ENCODE measurements at regions not wholly inside any gene's neighbourhood (a gene's known extent, or its start where the extent isn't known, plus 50 kb on each side); places are given as distances from the start of the nearest gene placed in this dataset.

- ATAC-seq, result no peak
- TF ChIP-seq POLR2AphosphoS5 (IDR thresholded peaks at IDR 0.05) (no peak), POLR2A (IDR thresholded peaks at IDR 0.05) (no peak), CTCF (IDR thresholded peaks at IDR 0.05) (no peak), EP300 (IDR thresholded peaks at IDR 0.05) (no peak)
- no peaks in the 10 kb centered on the region for H3K4me1 ChIP-seq
- H3K27ac ChIP-seq, result no peak overlapping the region
- H3K36me3 ChIP-seq, result no peaks in the 10 kb centered on the region
- H3K27me3 ChIP-seq, result no peaks in the 10 kb centered on the region
- no peaks in the 10 kb centered on the region for H3K9me3 ChIP-seq
- H3K4me3 ChIP-seq, result no peak overlapping the region
- WGBS, 2 donors (ENCODE audit: low coverage in 1 of 2), result 82 to 89% methylated on average over 3 of the region's 3 CpGs
Measured at GRCh38 chr13:103391936-103392335, 325.7 kb upstream of the SLC10A2 start.

- H3K4me3 ChIP-seq, result no peak overlapping the region
- H3K9me3 ChIP-seq, result no peaks in the 10 kb centered on the region
- no peaks in the 10 kb centered on the region for H3K36me3 ChIP-seq
- no peak for TF ChIP-seq CTCF (IDR thresholded peaks at IDR 0.05)
- TF ChIP-seq POLR2AphosphoS5 (IDR thresholded peaks at IDR 0.05), result no peak
- no peak for TF ChIP-seq POLR2A (IDR thresholded peaks at IDR 0.05)
- TF ChIP-seq EP300 (IDR thresholded peaks at IDR 0.05), result no peak
- WGBS, 2 donors (ENCODE audit: low coverage in 1 of 2), result 57 to 65% methylated on average over 1 of the region's 1 CpG
- no peaks in the 10 kb centered on the region for H3K27me3 ChIP-seq
- ATAC-seq, result no peak
- no peaks in the 10 kb centered on the region for H3K4me1 ChIP-seq
- H3K27ac ChIP-seq, result no peak overlapping the region
Measured at GRCh38 chr13:103388839-103389238, 322.6 kb upstream of the SLC10A2 start.

GRCh38 chr13:103386341-103386740 lies 320.1 kb upstream of the SLC10A2 start:
- no peaks in the 10 kb centered on the region for H3K36me3 ChIP-seq
- H3K4me1 ChIP-seq, result no peaks in the 10 kb centered on the region
- ATAC-seq, result no peak
- TF ChIP-seq POLR2A (IDR thresholded peaks at IDR 0.05) (no peak), POLR2AphosphoS5 (IDR thresholded peaks at IDR 0.05) (no peak), EP300 (IDR thresholded peaks at IDR 0.05) (no peak), CTCF (IDR thresholded peaks at IDR 0.05) (no peak)
- H3K27me3 ChIP-seq, result no peaks in the 10 kb centered on the region
- WGBS, 2 donors (ENCODE audit: low coverage in 1 of 2), result 44 to 63% methylated on average over 3 of the region's 3 CpGs
- no peak overlapping the region for H3K4me3 ChIP-seq
- no peak overlapping the region for H3K27ac ChIP-seq
- H3K9me3 ChIP-seq, result no peaks in the 10 kb centered on the region

GRCh38 chr13:103373916-103374315 lies 307.7 kb upstream of the SLC10A2 start:
- 45 to 48% methylated on average over 4 of the region's 4 CpGs for WGBS, 2 donors (ENCODE audit: low coverage in 1 of 2)
- TF ChIP-seq POLR2A (IDR thresholded peaks at IDR 0.05) (no peak), POLR2AphosphoS5 (IDR thresholded peaks at IDR 0.05) (no peak), EP300 (IDR thresholded peaks at IDR 0.05) (no peak), CTCF (IDR thresholded peaks at IDR 0.05) (no peak)
- Histone ChIP-seq H3K27me3 (no peaks in the 10 kb centered on the region), H3K4me1 (no peaks in the 10 kb centered on the region), H3K36me3 (no peaks in the 10 kb centered on the region), H3K9me3 (no peaks in the 10 kb centered on the region), H3K4me3 (no peak overlapping the region), H3K27ac (no peak overlapping the region)
- no peak for ATAC-seq

GRCh38 chr13:103371271-103371670 lies 305.1 kb upstream of the SLC10A2 start:
- Histone ChIP-seq H3K4me1 (no peaks in the 10 kb centered on the region), H3K27ac (no peak overlapping the region), H3K27me3 (no peaks in the 10 kb centered on the region), H3K36me3 (no peaks in the 10 kb centered on the region), H3K4me3 (no peak overlapping the region), H3K9me3 (no peaks in the 10 kb centered on the region)
- 69 to 82% methylated on average over 2 of the region's 2 CpGs for WGBS, 2 donors (ENCODE audit: low coverage in 1 of 2)
- TF ChIP-seq POLR2A (IDR thresholded peaks at IDR 0.05), result no peak
- no peak for TF ChIP-seq POLR2AphosphoS5 (IDR thresholded peaks at IDR 0.05)
- TF ChIP-seq CTCF (IDR thresholded peaks at IDR 0.05), result no peak
- TF ChIP-seq EP300 (IDR thresholded peaks at IDR 0.05), result no peak
- no peak for ATAC-seq

Data from gastroesophageal sphincter (tissue), 4 donors.